ENCODE measurements at regions not wholly inside any gene's neighbourhood (a gene's known extent, or its start where the extent isn't known, plus 50 kb on each side); places are given as distances from the start of the nearest gene placed in this dataset.

DNA sequence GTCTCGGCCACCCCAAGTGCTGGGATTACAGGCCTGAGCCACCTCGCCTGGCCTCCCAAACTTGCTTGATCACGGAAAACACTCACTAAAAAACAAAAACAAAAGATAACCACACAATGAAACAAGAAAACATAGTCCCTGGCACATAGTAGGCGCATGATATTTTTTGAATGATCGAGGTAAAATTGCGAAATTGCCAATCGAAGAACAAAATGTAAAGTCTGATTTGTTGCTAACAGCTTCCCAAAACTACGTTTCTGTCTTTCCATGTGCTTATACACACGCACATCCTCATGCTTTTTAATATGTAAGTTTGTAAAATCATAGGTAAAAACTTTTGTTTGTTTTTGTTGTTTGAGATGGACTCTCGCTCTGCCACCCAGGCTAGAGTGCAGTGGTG is 168.5 kb upstream of the SALL4 start:
- Histone ChIP-seq H3K36me3 (ENCODE audit: control insufficient read depth in 2 of 4, insufficient read depth in 4 of 4, low read length in 3 of 4) (no peaks in the 10 kb centered on the region), H2AFZ (ENCODE audit: low read length) (no peak overlapping the region), H3K23ac (ENCODE audit: insufficient read length) (no peak overlapping the region), H3K4ac (replicated peaks; ENCODE audit: insufficient read length, low read depth, low read length) (no peak overlapping the region), H3K4me3 (ENCODE audit: extremely low read depth in 1 of 4, insufficient read depth in 2 of 4, low read depth in 3 of 4, low read length in 4 of 4) (no peak overlapping the region), H2BK120ac (replicated peaks; ENCODE audit: low read depth, low read length) (no peak overlapping the region), H3K27me3 (replicated peaks in 1 of 4; ENCODE audit: control insufficient read depth in 3 of 4, extremely low read depth in 1 of 4, insufficient read depth in 3 of 4, low read length in 3 of 4) (peaks cover 0 to 2% (median 0%) of the 10 kb centered on the region in 4 experiments; a peak in 1 of 7 replicates), H3K27ac (ENCODE audit: low read depth, low read length) (no peak overlapping the region), H4K20me1 (replicated peaks in 1 of 2; ENCODE audit: control insufficient read depth in 1 of 2, insufficient read depth in 2 of 2, low read length in 2 of 2) (no peaks in the 10 kb centered on the region), H3K4me2 (ENCODE audit: insufficient read depth in 1 of 2, low read depth in 2 of 2, low read length in 2 of 2) (no peak overlapping the region), H3K79me1 (ENCODE audit: low read depth, low read length) (no peaks in the 10 kb centered on the region), H2BK20ac (ENCODE audit: low read length) (no peak overlapping the region), H2BK5ac (ENCODE audit: low read depth, low read length) (no peak overlapping the region), H4K5ac (ENCODE audit: insufficient read length, low read depth, low read length) (no peak overlapping the region), H3K56ac (replicated peaks; ENCODE audit: insufficient read length, low read depth, low read length) (no peak overlapping the region), H4K8ac (ENCODE audit: extremely low read depth, insufficient read depth, low read length) (no peak overlapping the region), H2AK5ac (ENCODE audit: low read depth, low read length) (no peak overlapping the region), H3K4me1 (replicated peaks in 1 of 4; ENCODE audit: control insufficient read depth in 3 of 4, insufficient read depth in 4 of 4, low read length in 3 of 4) (no peaks in the 10 kb centered on the region), H3K14ac (ENCODE audit: insufficient read length) (no peak overlapping the region), H2BK12ac (ENCODE audit: low read depth, low read length) (no peak overlapping the region), H2BK15ac (ENCODE audit: low read length) (no peak overlapping the region), H3K23me2 (ENCODE audit: low read depth, low read length) (no peaks in the 10 kb centered on the region), H3K79me2 (ENCODE audit: control insufficient read depth in 1 of 2, insufficient read depth in 2 of 2, low read length in 2 of 2) (no peaks in the 10 kb centered on the region), H3K9me3 (ENCODE audit: insufficient read depth in 2 of 2, low read depth in 1 of 2, low read length in 1 of 2) (no peaks in the 10 kb centered on the region), H3K18ac (ENCODE audit: extremely low read depth, low read length) (no peak overlapping the region), H3K9ac (replicated peaks in 1 of 4; ENCODE audit: extremely low read depth in 1 of 4, low read depth in 3 of 4, low read length in 3 of 4) (no peak overlapping the region), H4K91ac (replicated peaks; ENCODE audit: insufficient read length, low read length) (no peak overlapping the region)
- no peak for DNase-seq (ENCODE audit: low read depth in 1 of 2, low spot score in 2 of 2)
- ChIA-PET POLR2A (ENCODE audit: partially characterized antibody) (no interaction called here), CTCF (ENCODE audit: partially characterized antibody) (interaction anchor here (0.5 to 2.0 kb wide), 3 partner anchors 16 to 331 kb away, joined by 3 to 6 read pairs (median 5); no protein-coding TSS in a partner anchor)
- TF ChIP-seq CEBPB (IDR thresholded peaks at IDR 0.05; ENCODE audit: low read depth, low read length): no peak
- TF ChIP-seq, protein P1, sequence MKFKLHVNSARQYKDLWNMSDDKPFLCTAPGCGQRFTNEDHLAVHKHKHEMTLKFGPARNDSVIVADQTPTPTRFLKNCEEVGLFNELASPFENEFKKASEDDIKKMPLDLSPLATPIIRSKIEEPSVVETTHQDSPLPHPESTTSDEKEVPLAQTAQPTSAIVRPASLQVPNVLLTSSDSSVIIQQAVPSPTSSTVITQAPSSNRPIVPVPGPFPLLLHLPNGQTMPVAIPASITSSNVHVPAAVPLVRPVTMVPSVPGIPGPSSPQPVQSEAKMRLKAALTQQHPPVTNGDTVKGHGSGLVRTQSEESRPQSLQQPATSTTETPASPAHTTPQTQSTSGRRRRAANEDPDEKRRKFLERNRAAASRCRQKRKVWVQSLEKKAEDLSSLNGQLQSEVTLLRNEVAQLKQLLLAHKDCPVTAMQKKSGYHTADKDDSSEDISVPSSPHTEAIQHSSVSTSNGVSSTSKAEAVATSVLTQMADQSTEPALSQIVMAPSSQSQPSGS (IDR thresholded peaks at IDR 0.05; ENCODE audit: low read length): no peak
- TF ChIP-seq SP2 (IDR thresholded peaks at IDR 0.05; ENCODE audit: low read length): no peak
- TF ChIP-seq TAF1 (IDR thresholded peaks at IDR 0.05; ENCODE audit: low read depth, low read length): no peak
- TF ChIP-seq SIN3A (conservative IDR thresholded peaks at IDR 0.05 in 1 of 2, IDR thresholded peaks at IDR 0.05 in 1 of 2; ENCODE audit: low read depth in 1 of 2, low read length in 2 of 2): no peak
- no peak for TF ChIP-seq RBBP5 (IDR thresholded peaks at IDR 0.05; ENCODE audit: borderline replicate concordance, low read depth, low read length)
- no peak for TF ChIP-seq CHD2 (IDR thresholded peaks at IDR 0.05; ENCODE audit: low read length)
- no peak for TF ChIP-seq RFX5 (IDR thresholded peaks at IDR 0.05; ENCODE audit: borderline replicate concordance, low read depth, low read length)
- TF ChIP-seq PHF8 (conservative IDR thresholded peaks at IDR 0.05; ENCODE audit: low read depth, low read length): no peak
- TF ChIP-seq HDAC6 (IDR thresholded peaks at IDR 0.05; ENCODE audit: low read depth, low read length): no peak
- no peak for TF ChIP-seq POLR2A (IDR thresholded peaks at IDR 0.05; ENCODE audit: control extremely low read depth in 1 of 2, low read depth in 2 of 2, low read length in 2 of 2)
- no peak for TF ChIP-seq KDM1A (IDR thresholded peaks at IDR 0.05; ENCODE audit: borderline replicate concordance, low read length)
- no peak for FAIRE-seq
- WGBS, 2 experiments (ENCODE audit: extremely low coverage in 1 of 2, insufficient coverage in 1 of 2, insufficient read length in 1 of 2, insufficient replicate concordance in 2 of 2, low coverage in 1 of 2, low lambda C conversion rate in 2 of 2, missing lambda C conversion rate in 1 of 2): 88% methylated on average over 10 of the region's 10 CpGs; no CpG with 5 or more reads in 1 of the 2 experiments

All from H1 (cell line).